RCC 7860 (cell line): ENCODE measurements at regions not wholly inside any gene's neighbourhood (a gene's known extent, or its start where the extent isn't known, plus 50 kb on each side); places are given as distances from the start of the nearest gene placed in this dataset.
"Not testable (repeated sequence)": the region's sequence is repeated elsewhere in the genome, so short reads cannot be mapped to it uniquely, and the experiment has no call there.

Source experiments
- DNase-seq: peaks from one replicate; pipeline ENCODE4 v3.0.0-alpha.2; 2015; ENCODE audit warnings: low spot score
- FAIRE-seq: peaks from 2 replicates; lab custom pipeline; 2012; peaks lifted over from hg19 to GRCh38; lab: Jason Lieb, UNC

- no peak for FAIRE-seq
- DNase-seq = no peak
Observed at GRCh38 chr1:99533909-99534637, 111.8 kb upstream of the PALMD start.

- FAIRE-seq (no peak), DNase-seq (no peak)
Observed at GRCh38 chr1:99534638-99534930, 111.3 kb upstream of the PALMD start.

GRCh38 chr1:99535470-99536164 is 110.3 kb upstream of the PALMD start:
- DNase-seq = no peak
- no peak for FAIRE-seq

- FAIRE-seq (no peak), DNase-seq (no peak)
Observed at GRCh38 chr1:99537886-99538617, 107.9 kb upstream of the PALMD start.

- DNase-seq (no peak), FAIRE-seq (no peak)
Observed at GRCh38 chr1:99538618-99538956, 107.3 kb upstream of the PALMD start.

GRCh38 chr1:99539131-99539530 is 106.8 kb upstream of the PALMD start:
- FAIRE-seq (no peak), DNase-seq (no peak)

GRCh38 chr1:99540744-99541143 is 105.2 kb upstream of the PALMD start:
- DNase-seq (no peak), FAIRE-seq (no peak)

GRCh38 chr1:99544328-99544727 is 101.6 kb upstream of the PALMD start:
- no peak for FAIRE-seq
- DNase-seq = no peak

GRCh38 chr1:99546432-99547416 is 99.2 kb upstream of the PALMD start:
- no peak for FAIRE-seq
- DNase-seq = no peak

- DNase-seq (no peak), FAIRE-seq (no peak)
Observed at GRCh38 chr1:99548943-99549605, 96.8 kb upstream of the PALMD start.

GRCh38 chr1:99550198-99550597 is 95.7 kb upstream of the PALMD start:
- DNase-seq (no peak), FAIRE-seq (no peak)

- no peak for FAIRE-seq
- DNase-seq = no peak
Observed at GRCh38 chr1:99551812-99552614, 93.9 kb upstream of the PALMD start.

- no peak for DNase-seq
Observed at GRCh38 chr1:99553301-99553700, 92.6 kb upstream of the PALMD start.

GRCh38 chr1:99553819-99554218 is 92.1 kb upstream of the PALMD start:
- DNase-seq, FAIRE-seq: not testable (repeated sequence)

More at GRCh38 chr1:99553301-99553700, 92.6 kb upstream of the PALMD start:
- no peak for FAIRE-seq

- FAIRE-seq = no peak
- no peak for DNase-seq
Observed at GRCh38 chr1:99554727-99555126, 91.2 kb upstream of the PALMD start.

- FAIRE-seq = peak; percentile 95
- peak; percentile 73 for DNase-seq
Observed at GRCh38 chr1:99557546-99558202, 88.2 kb upstream of the PALMD start.

GRCh38 chr1:99559166-99559565 is 86.7 kb upstream of the PALMD start:
- FAIRE-seq (no peak), DNase-seq (no peak)

GRCh38 chr1:99560207-99561040 is 85.5 kb upstream of the PALMD start:
- FAIRE-seq = no peak
- no peak for DNase-seq
